SK-N-SH (cell line): ENCODE measurements at regions not wholly inside any gene's neighbourhood (a gene's known extent, or its start where the extent isn't known, plus 50 kb on each side); places are given as distances from the start of the nearest gene placed in this dataset.

ENCODE experiments used
- NFIC ChIP-seq: IDR thresholded peaks from 2 replicates; pipeline ENCODE4 v1.4.0; 2012; ENCODE audit warnings: borderline replicate concordance
- RAD21 ChIP-seq: IDR thresholded peaks from 2 replicates; pipeline ENCODE4 v1.6.1; 2012; ENCODE audit warnings: mild to moderate bottlenecking, low read length
- RFX5 ChIP-seq: IDR thresholded peaks from 2 replicates; pipeline ENCODE4 v1.6.1; 2012; ENCODE audit warnings: mild to moderate bottlenecking, improper control_type of control experiment, low read length
- RXRA ChIP-seq: IDR thresholded peaks from 2 replicates; pipeline ENCODE4 v1.4.0; 2012; ENCODE audit warnings: low read depth, mild to moderate bottlenecking, borderline replicate concordance
- SIN3A ChIP-seq: IDR thresholded peaks from 2 replicates; pipeline ENCODE4 v1.6.1; 2012; ENCODE audit warnings: low read depth, mild to moderate bottlenecking, low read length, moderate library complexity, borderline replicate concordance
- TF ChIP-seq, protein P1 (sequence below): fragments of 200-600 bp; sonication (generic); IDR thresholded peaks from 2 replicates; pipeline ENCODE4 v1.6.1; 2017; ENCODE audit warnings: antibody characterized with exemption, mild to moderate bottlenecking, moderate library complexity
- TF ChIP-seq, protein P2 (sequence below): IDR thresholded peaks from 2 replicates; pipeline ENCODE4 v1.4.0; 2012; ENCODE audit warnings: low read depth

DNA sequence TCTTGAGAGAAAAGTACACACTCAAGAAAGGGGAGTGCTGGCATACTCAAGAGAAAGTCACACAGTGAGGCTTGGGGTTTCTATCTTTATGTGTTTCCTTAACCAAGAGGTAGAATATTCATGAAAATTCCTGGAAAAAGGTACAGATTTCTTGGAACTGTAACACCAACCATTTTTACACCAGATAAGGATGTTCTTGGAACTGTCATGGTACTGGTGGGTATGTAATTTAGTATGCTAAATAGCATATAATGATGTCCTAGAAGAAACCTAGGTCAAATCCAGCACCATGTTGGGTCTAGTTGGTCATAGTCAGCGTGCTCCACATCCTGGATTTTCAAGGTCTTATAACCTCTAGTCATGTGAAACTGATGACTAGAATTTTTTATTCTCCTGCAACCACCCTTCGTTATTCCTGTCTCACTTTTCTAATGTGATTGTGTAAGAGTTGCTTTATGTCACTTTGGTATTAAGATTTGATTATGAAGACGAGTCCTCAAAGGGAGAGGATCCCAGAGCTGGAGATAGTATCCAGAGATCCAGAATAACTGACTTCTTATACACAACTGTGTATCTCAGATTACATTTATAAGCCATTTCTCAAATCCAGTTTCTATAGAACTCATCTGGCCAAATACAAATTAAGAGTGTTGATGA is 510.1 kb downstream of the TMTC2 start:
- TF ChIP-seq, protein P1, sequence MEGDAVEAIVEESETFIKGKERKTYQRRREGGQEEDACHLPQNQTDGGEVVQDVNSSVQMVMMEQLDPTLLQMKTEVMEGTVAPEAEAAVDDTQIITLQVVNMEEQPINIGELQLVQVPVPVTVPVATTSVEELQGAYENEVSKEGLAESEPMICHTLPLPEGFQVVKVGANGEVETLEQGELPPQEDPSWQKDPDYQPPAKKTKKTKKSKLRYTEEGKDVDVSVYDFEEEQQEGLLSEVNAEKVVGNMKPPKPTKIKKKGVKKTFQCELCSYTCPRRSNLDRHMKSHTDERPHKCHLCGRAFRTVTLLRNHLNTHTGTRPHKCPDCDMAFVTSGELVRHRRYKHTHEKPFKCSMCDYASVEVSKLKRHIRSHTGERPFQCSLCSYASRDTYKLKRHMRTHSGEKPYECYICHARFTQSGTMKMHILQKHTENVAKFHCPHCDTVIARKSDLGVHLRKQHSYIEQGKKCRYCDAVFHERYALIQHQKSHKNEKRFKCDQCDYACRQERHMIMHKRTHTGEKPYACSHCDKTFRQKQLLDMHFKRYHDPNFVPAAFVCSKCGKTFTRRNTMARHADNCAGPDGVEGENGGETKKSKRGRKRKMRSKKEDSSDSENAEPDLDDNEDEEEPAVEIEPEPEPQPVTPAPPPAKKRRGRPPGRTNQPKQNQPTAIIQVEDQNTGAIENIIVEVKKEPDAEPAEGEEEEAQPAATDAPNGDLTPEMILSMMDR, result no peak
- no peak for TF ChIP-seq NFIC
- TF ChIP-seq, protein P2, sequence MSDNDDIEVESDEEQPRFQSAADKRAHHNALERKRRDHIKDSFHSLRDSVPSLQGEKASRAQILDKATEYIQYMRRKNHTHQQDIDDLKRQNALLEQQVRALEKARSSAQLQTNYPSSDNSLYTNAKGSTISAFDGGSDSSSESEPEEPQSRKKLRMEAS, result no peak
- no peak for TF ChIP-seq SIN3A
- TF ChIP-seq RAD21, result no peak
- no peak for TF ChIP-seq RXRA
- no peak for TF ChIP-seq RFX5
